ENCODE measurements at regions not wholly inside any gene's neighbourhood (a gene's known extent, or its start where the extent isn't known, plus 50 kb on each side); places are given as distances from the start of the nearest gene placed in this dataset.

- Histone ChIP-seq H3K4me3 (no peak overlapping the region), H3K27ac (no peak overlapping the region)
- no peak for TF ChIP-seq CTCF (IDR thresholded peaks at IDR 0.05)
- DNase-seq (ENCODE audit: low spot score): no peak
These were observed 220.3 kb upstream of the GIMD1 start for GRCh38 chr4:106588891-106589290.

- Histone ChIP-seq H3K27ac (no peak overlapping the region), H3K4me3 (peak overlapping the region; percentile 7)
- no peak for DNase-seq (ENCODE audit: low spot score)
- TF ChIP-seq CTCF (IDR thresholded peaks at IDR 0.05): no peak
These were observed 219.0 kb upstream of the GIMD1 start for GRCh38 chr4:106587558-106587957.

GRCh38 chr4:106585915-106586349 lies 217.4 kb upstream of the GIMD1 start:
- no peak for TF ChIP-seq CTCF (IDR thresholded peaks at IDR 0.05)
- H3K27ac ChIP-seq: no peak overlapping the region
- no peak overlapping the region for H3K4me3 ChIP-seq
- no peak for DNase-seq (ENCODE audit: low spot score)

- H3K27ac ChIP-seq: no peak overlapping the region
- no peak overlapping the region for H3K4me3 ChIP-seq
- no peak for DNase-seq (ENCODE audit: low spot score)
- no peak for TF ChIP-seq CTCF (IDR thresholded peaks at IDR 0.05)
These were observed 215.9 kb upstream of the GIMD1 start for GRCh38 chr4:106584337-106584989.

- Histone ChIP-seq H3K27ac (no peak overlapping the region), H3K4me3 (no peak overlapping the region)
- TF ChIP-seq CTCF (IDR thresholded peaks at IDR 0.05): no peak
- no peak for DNase-seq (ENCODE audit: low spot score)
These were observed 215.0 kb upstream of the GIMD1 start for GRCh38 chr4:106583567-106583966.

GRCh38 chr4:106583108-106583507 lies 214.5 kb upstream of the GIMD1 start:
- no peak overlapping the region for H3K27ac ChIP-seq
- DNase-seq (ENCODE audit: low spot score): no peak
- TF ChIP-seq CTCF (IDR thresholded peaks at IDR 0.05): no peak
- H3K4me3 ChIP-seq: no peak overlapping the region

- Histone ChIP-seq H3K27ac (no peak overlapping the region), H3K4me3 (no peak overlapping the region)
- no peak for DNase-seq (ENCODE audit: low spot score)
- TF ChIP-seq CTCF (IDR thresholded peaks at IDR 0.05): no peak
These were observed 213.5 kb upstream of the GIMD1 start for GRCh38 chr4:106582103-106582502.

All from coronary artery (tissue), 2 donors.